NCI-H526 treated with DMSO at 0.1 percent for 48 hours (cell line): ENCODE measurements at regions not wholly inside any gene's neighbourhood (a gene's known extent, or its start where the extent isn't known, plus 50 kb on each side); places are given as distances from the start of the nearest gene placed in this dataset.
"Not testable (repeated sequence)": the region's sequence is repeated elsewhere in the genome, so short reads cannot be mapped to it uniquely, and the experiment has no call there.

Source experiments
- DNase-seq: peaks from one replicate; lab custom pipeline; 2025; lab: John Stamatoyannopoulos, UW

- peak; percentile 47 for DNase-seq
Measured at GRCh38 chr4:101730291-101731117, 60.0 kb upstream of the BANK1 start.

- peak; percentile 69 for DNase-seq
Measured at GRCh38 chr4:101727238-101727637, 63.3 kb upstream of the BANK1 start.

- DNase-seq = no peak
Measured at GRCh38 chr4:101724093-101724492, 66.4 kb upstream of the BANK1 start.

- DNase-seq = no peak
Measured at GRCh38 chr4:101718810-101719209, 71.7 kb upstream of the BANK1 start.

GRCh38 chr4:101711590-101712260 lies 78.8 kb upstream of the BANK1 start:
- no peak for DNase-seq

GRCh38 chr4:101710806-101711205 lies 79.7 kb upstream of the BANK1 start:
- no peak for DNase-seq

- no peak for DNase-seq
Measured at GRCh38 chr4:101708293-101709039, 82.1 kb upstream of the BANK1 start.

GRCh38 chr4:101707596-101707995 lies 82.9 kb upstream of the BANK1 start:
- no peak for DNase-seq

- no peak for DNase-seq
Measured at GRCh38 chr4:101706535-101707057, 83.9 kb upstream of the BANK1 start.

- DNase-seq = no peak
Measured at GRCh38 chr4:101701551-101701950, 89.0 kb upstream of the BANK1 start.

GRCh38 chr4:101699441-101700124 lies 90.9 kb upstream of the BANK1 start:
- DNase-seq = no peak

GRCh38 chr4:101697266-101697665 lies 93.3 kb upstream of the BANK1 start:
- DNase-seq = no peak

GRCh38 chr4:101696276-101697010 lies 94.1 kb upstream of the BANK1 start:
- peak; percentile 33 for DNase-seq

- no peak for DNase-seq
Measured at GRCh38 chr4:101695176-101695575, 95.4 kb upstream of the BANK1 start.

- DNase-seq = not testable (repeated sequence)
Measured at GRCh38 chr4:101694403-101694802, 96.1 kb upstream of the BANK1 start.

- peak; percentile 32 for DNase-seq
Measured at GRCh38 chr4:101693842-101694398, 96.6 kb upstream of the BANK1 start.

GRCh38 chr4:101689220-101689619 lies 101.3 kb upstream of the BANK1 start:
- DNase-seq = no peak

GRCh38 chr4:101685126-101685525 lies 105.4 kb upstream of the BANK1 start:
- DNase-seq = no peak

- no peak for DNase-seq
Measured at GRCh38 chr4:101682946-101683345, 107.6 kb upstream of the BANK1 start.

- no peak for DNase-seq
Measured at GRCh38 chr4:101678180-101678579, 112.3 kb upstream of the BANK1 start.

- no peak for DNase-seq
Measured at GRCh38 chr4:101670897-101671296, 119.6 kb upstream of the BANK1 start.
